K562 (cell line): ENCODE measurements at regions not wholly inside any gene's neighbourhood (a gene's known extent, or its start where the extent isn't known, plus 50 kb on each side); places are given as distances from the start of the nearest gene placed in this dataset.
A peak's percentile ranks its signal among the peaks of the same experiment; 100 is the strongest.

Source experiments
- CC2D1A ChIP-seq: fragments of 450-650 bp; IDR thresholded peaks from 2 replicates; pipeline ENCODE4 v1.6.1; 2017; ENCODE audit warnings: mild to moderate bottlenecking
- ETS1 ChIP-seq: conservative IDR thresholded peaks from 2 replicates; pipeline ENCODE4 v1.6.1; 2011; ENCODE audit warnings: low read depth, mild to moderate bottlenecking, low read length; ENCODE audit not compliant: control insufficient read depth
- HMGN3 ChIP-seq: IDR thresholded peaks from 2 replicates; pipeline ENCODE4 v1.6.1; 2011; ENCODE audit warnings: borderline replicate concordance, low read depth, mild to moderate bottlenecking, mixed read lengths, low read length; ENCODE audit not compliant: insufficient read length; ENCODE audit errors: extremely low read depth
- HNRNPL ChIP-seq: fragments of 200-400 bp; formaldehyde crosslinking; IDR thresholded peaks from 2 replicates; pipeline ENCODE4 v1.6.1; 2017; ENCODE audit warnings: low read depth, mild to moderate bottlenecking, low read length
- HOMEZ ChIP-seq: fragments of 250-450 bp; sonication (Bioruptor Pico); IDR thresholded peaks from 2 replicates; pipeline ENCODE4 v1.4.0; 2020; ENCODE audit warnings: mild to moderate bottlenecking, moderate library complexity
- KLF10 ChIP-seq: fragments of 250-450 bp; sonication (Bioruptor Pico); IDR thresholded peaks from 2 replicates; pipeline ENCODE4 v1.6.1; 2021; ENCODE audit warnings: matching md5 sums
- MBD2 ChIP-seq: sonication (generic); IDR thresholded peaks from 2 replicates; pipeline ENCODE4 v1.6.1; 2016; ENCODE audit warnings: low read depth, borderline replicate concordance
- NR1H2 ChIP-seq: sonication (generic); formaldehyde crosslinking; IDR thresholded peaks from 2 replicates; pipeline ENCODE4 v1.4.0; 2020; ENCODE audit warnings: mild to moderate bottlenecking, missing genetic modification reagents
- NRF1 ChIP-seq, 2 experiments: fragments of 450-650 bp; IDR thresholded peaks in 1 of 2; conservative IDR thresholded peaks in 1 of 2; 2 replicates each; pipeline ENCODE4 v1.6.1; 2014; ENCODE audit warnings: mild to moderate bottlenecking in 2 of 2
- POLR2G ChIP-seq: fragments of 200-400 bp; formaldehyde crosslinking; IDR thresholded peaks from 2 replicates; pipeline ENCODE4 v1.6.1; 2017; ENCODE audit warnings: low read depth, mild to moderate bottlenecking, antibody characterized with exemption, low read length, moderate library complexity
- RBBP5 ChIP-seq: fragments of 200-600 bp; sonication (generic); IDR thresholded peaks from 2 replicates; pipeline ENCODE4 v1.6.1; 2012; ENCODE audit warnings: borderline replicate concordance, mild to moderate bottlenecking, low read length, control low read depth, inconsistent platforms; ENCODE audit not compliant: insufficient read depth, poor library complexity, severe bottlenecking
- RBM22 ChIP-seq: fragments of 200-400 bp; formaldehyde crosslinking; IDR thresholded peaks from 2 replicates; pipeline ENCODE4 v1.6.1; 2018; ENCODE audit warnings: low read length, low read depth; ENCODE audit not compliant: poor library complexity, severe bottlenecking
- SUPT5H ChIP-seq: fragments of 450-650 bp; IDR thresholded peaks from 2 replicates; pipeline ENCODE4 v1.6.1; 2016
- ZNF699 ChIP-seq: fragments of 250-450 bp; sonication (Bioruptor Pico); IDR thresholded peaks from 2 replicates; pipeline ENCODE4 v1.8.0; 2021; ENCODE audit warnings: mild to moderate bottlenecking, moderate library complexity; ENCODE audit not compliant: insufficient replicate concordance
- TF ChIP-seq, protein P1 (sequence below), 2 experiments: fragments of 450-650 bp; formaldehyde crosslinking in 1 of 2; IDR thresholded peaks; 2 replicates each; pipeline versions ENCODE4 v1.4.0 to v1.6.1; 2014 to 2020; ENCODE audit warnings: mild to moderate bottlenecking in 2 of 2, borderline replicate concordance in 1 of 2, low read depth in 1 of 2

DNA sequence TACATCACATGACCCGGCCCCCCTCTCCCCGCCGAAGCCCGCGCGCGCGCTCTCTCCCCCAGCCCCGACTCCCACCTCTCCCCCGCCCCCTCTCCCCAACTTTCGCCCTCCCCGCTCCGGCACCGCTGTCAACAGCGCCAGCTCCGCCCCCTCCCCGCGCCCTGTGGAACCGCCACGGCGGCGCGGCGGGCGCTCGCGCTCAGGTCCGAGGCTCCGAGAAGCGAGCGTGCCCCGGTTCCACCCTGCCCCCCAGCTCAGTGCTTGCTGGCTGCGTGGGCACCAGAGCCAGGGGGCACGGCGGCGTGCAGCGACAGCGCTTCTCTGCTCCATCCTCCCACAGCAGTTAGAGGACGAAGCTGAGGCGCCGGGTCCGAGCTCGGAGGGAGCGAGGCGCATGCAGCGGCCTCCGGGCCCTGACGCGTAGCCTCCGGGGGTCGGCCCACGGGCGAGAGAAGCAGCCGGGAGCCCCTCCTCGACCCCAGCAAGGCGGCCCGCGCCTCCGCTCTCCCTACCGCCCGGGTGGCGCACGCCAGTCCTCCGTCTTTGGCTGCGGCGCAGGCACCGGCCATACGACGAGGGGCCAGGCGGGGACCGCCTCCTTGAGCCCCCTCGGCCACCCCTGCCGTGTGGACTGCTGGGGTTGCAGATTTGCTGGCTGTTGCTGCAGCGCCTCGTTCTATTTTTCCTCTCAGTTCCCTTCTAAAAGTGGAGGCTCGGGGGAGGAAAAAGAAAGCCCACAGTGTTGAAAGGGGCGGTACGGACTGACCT is 109.5 kb downstream of the KCNRG start (continued):
- peak; percentile 80 for TF ChIP-seq RBBP5
- TF ChIP-seq SUPT5H, result peak; percentile 72; the same call in 1 of the 2 replicates
- TF ChIP-seq MBD2, result no peak; the same call in 1 of the 2 replicates
- no peak for TF ChIP-seq NR1H2 (CRISPR knock-in tag)
- TF ChIP-seq, protein P1, sequence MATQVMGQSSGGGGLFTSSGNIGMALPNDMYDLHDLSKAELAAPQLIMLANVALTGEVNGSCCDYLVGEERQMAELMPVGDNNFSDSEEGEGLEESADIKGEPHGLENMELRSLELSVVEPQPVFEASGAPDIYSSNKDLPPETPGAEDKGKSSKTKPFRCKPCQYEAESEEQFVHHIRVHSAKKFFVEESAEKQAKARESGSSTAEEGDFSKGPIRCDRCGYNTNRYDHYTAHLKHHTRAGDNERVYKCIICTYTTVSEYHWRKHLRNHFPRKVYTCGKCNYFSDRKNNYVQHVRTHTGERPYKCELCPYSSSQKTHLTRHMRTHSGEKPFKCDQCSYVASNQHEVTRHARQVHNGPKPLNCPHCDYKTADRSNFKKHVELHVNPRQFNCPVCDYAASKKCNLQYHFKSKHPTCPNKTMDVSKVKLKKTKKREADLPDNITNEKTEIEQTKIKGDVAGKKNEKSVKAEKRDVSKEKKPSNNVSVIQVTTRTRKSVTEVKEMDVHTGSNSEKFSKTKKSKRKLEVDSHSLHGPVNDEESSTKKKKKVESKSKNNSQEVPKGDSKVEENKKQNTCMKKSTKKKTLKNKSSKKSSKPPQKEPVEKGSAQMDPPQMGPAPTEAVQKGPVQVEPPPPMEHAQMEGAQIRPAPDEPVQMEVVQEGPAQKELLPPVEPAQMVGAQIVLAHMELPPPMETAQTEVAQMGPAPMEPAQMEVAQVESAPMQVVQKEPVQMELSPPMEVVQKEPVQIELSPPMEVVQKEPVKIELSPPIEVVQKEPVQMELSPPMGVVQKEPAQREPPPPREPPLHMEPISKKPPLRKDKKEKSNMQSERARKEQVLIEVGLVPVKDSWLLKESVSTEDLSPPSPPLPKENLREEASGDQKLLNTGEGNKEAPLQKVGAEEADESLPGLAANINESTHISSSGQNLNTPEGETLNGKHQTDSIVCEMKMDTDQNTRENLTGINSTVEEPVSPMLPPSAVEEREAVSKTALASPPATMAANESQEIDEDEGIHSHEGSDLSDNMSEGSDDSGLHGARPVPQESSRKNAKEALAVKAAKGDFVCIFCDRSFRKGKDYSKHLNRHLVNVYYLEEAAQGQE (IDR thresholded peaks at IDR 0.05; ENCODE audit: borderline replicate concordance), result no peak
- TF ChIP-seq, protein P1 (CRISPR knock-in tag; IDR thresholded peaks at IDR 0.05; ENCODE audit: low read depth), result peak; percentile 38; the same call in 1 of the 2 replicates
- TF ChIP-seq NRF1 (conservative IDR thresholded peaks at IDR 0.05 in 1 of 2, IDR thresholded peaks at IDR 0.05 in 1 of 2), result peak; percentile 57 to 64; a peak in 3 of 4 replicates
- no peak for TF ChIP-seq CC2D1A
- TF ChIP-seq HOMEZ, result no peak
- no peak for TF ChIP-seq KLF10
- peak; percentile 64 for TF ChIP-seq RBM22
- no peak for TF ChIP-seq ZNF699 (CRISPR knock-in tag)
- TF ChIP-seq HNRNPL, result no peak; the same call in 1 of the 2 replicates
- peak; percentile 16 for TF ChIP-seq HMGN3
- TF ChIP-seq ETS1, result 0 out of 2 replicates have a peak, but pooled peaks have one; percentile 5
- peak; percentile 7; the same call in 1 of the 2 replicates for TF ChIP-seq POLR2G
